GM18951 (cell line): ENCODE measurements at regions not wholly inside any gene's neighbourhood (a gene's known extent, or its start where the extent isn't known, plus 50 kb on each side); places are given as distances from the start of the nearest gene placed in this dataset.
"Not testable (repeated sequence)": the region's sequence is repeated elsewhere in the genome, so short reads cannot be mapped to it uniquely, and the experiment has no call there.

Source experiments
- POLR2A ChIP-seq: IDR thresholded peaks from 4 replicates; pipeline ENCODE4 v1.6.1; 2011; ENCODE audit warnings: mild to moderate bottlenecking; ENCODE audit not compliant: insufficient read length, insufficient read depth; ENCODE audit errors: extremely low read depth
- in situ Hi-C: fragments of 300-500 bp; cut with MboI; formaldehyde crosslinking; loops from one replicate; pipeline ENCODE4 v1.12.0; 2022; ENCODE audit warnings: low sequenced_read_pairs, mixed read lengths, inconsistent platforms; ENCODE audit not compliant: unreplicated experiment

GRCh38 chr6:134787261-134787877 is 162.5 kb downstream of the ALDH8A1 start:
- in situ Hi-C loops, result no loop called here
- TF ChIP-seq POLR2A, result no peak

- in situ Hi-C loops, result no loop called here
- TF ChIP-seq POLR2A, result no peak
Observed at GRCh38 chr6:134784336-134784735, 165.6 kb downstream of the ALDH8A1 start.

GRCh38 chr6:134778431-134778830 is 171.5 kb downstream of the ALDH8A1 start:
- in situ Hi-C loops, result no loop called here
- TF ChIP-seq POLR2A, result no peak

GRCh38 chr6:134774201-134774638 is 175.7 kb downstream of the ALDH8A1 start:
- no peak for TF ChIP-seq POLR2A
- in situ Hi-C loops, result no loop called here

- in situ Hi-C loops, result no loop called here
- no peak for TF ChIP-seq POLR2A
Observed at GRCh38 chr6:134772671-134773360, 177.1 kb downstream of the ALDH8A1 start.

GRCh38 chr6:134768931-134769330 is 181.0 kb downstream of the ALDH8A1 start:
- in situ Hi-C loops, result no loop called here
- TF ChIP-seq POLR2A, result no peak

GRCh38 chr6:134766497-134766896 is 183.4 kb downstream of the ALDH8A1 start:
- no peak for TF ChIP-seq POLR2A
- in situ Hi-C loops, result no loop called here

- no peak for TF ChIP-seq POLR2A
- in situ Hi-C loops, result no loop called here
Observed at GRCh38 chr6:134764741-134765140, 185.2 kb downstream of the ALDH8A1 start.

GRCh38 chr6:134763575-134763974 is 186.3 kb downstream of the ALDH8A1 start:
- in situ Hi-C loops, result not testable (repeated sequence)

- in situ Hi-C loops, result no loop called here
Observed at GRCh38 chr6:134758621-134759020, 191.3 kb downstream of the ALDH8A1 start.

GRCh38 chr6:134757911-134758361 is 192.0 kb downstream of the ALDH8A1 start:
- TF ChIP-seq POLR2A, result no peak
- in situ Hi-C loops, result no loop called here

More at GRCh38 chr6:134758621-134759020, 191.3 kb downstream of the ALDH8A1 start:
- no peak for TF ChIP-seq POLR2A

GRCh38 chr6:134756374-134757025 is 193.4 kb downstream of the ALDH8A1 start:
- TF ChIP-seq POLR2A, result no peak
- in situ Hi-C loops, result no loop called here

- no peak for TF ChIP-seq POLR2A
- in situ Hi-C loops, result no loop called here
Observed at GRCh38 chr6:134754013-134754690, 195.7 kb downstream of the ALDH8A1 start.
